NCI-H2196 (cell line): ENCODE measurements at regions not wholly inside any gene's neighbourhood (a gene's known extent, or its start where the extent isn't known, plus 50 kb on each side); places are given as distances from the start of the nearest gene placed in this dataset.

Source experiments
- DNase-seq: peaks from one replicate; lab custom pipeline; 2025; ENCODE audit not compliant: unreplicated experiment; lab: John Stamatoyannopoulos, UW

DNA sequence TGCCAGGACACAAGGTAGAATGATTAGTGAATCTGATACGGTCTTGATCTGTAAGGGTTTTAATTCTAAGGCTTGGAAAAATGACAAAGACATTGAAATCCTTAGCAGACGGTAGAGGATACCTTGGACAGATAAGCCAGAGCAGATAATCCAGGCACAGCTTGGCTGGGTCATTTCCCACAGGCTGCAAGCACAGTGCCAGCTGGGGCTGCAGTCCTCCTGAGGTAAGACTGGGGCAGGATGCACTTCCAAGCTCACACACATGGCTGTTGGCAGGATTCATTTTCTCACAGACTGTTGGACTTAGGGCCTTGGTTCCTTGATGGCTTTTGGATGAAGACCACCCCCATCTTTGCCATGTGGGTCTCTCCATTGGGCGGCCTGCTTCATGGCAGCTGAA lies 63.2 kb upstream of the BMPER start:
- DNase-seq = no peak

DNA sequence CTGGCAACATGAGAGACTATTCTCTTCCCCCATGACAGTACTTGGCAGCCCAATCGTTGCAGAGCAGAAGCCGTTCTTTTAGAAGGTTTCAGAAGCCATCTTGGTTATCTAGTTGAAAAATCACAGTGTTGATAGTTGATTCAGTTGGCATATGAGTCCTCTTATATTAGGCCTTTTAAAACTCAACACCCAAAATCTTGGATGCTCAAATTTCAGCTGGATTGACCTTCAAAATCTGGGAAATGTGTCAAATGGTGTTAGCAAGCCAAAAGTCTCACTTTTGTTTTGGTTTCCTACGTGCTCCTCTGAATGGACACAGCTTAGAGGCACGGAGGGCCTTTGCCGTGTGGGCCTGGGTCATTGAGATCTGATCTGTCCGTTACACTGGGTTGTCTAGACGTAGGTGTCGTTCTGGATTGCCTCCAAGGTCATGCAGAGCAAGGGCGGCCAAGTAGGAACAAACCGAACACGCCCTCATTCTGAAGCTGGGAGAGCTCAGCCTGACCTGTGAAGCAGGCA lies 59.3 kb upstream of the BMPER start:
- no peak for DNase-seq

DNA sequence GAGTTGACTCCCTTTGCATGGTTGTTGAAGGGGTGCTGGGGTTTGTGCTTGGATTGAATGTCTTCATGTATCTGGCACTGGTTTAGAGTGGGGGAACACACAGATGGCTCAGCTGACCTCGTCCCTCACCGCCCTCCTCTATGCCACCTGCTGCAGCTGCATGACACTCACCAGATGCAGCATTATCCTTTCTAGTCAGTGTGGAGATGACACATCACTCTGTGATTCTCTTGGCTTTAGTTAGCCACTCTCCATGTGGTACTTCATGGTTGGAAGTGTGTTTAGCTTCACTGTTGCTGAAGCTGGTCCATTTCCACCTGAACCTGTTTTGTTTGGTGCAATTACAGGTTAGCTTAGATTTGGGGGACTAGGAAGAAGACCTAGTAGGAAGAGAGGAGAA lies 56.3 kb upstream of the BMPER start:
- no peak for DNase-seq

DNA sequence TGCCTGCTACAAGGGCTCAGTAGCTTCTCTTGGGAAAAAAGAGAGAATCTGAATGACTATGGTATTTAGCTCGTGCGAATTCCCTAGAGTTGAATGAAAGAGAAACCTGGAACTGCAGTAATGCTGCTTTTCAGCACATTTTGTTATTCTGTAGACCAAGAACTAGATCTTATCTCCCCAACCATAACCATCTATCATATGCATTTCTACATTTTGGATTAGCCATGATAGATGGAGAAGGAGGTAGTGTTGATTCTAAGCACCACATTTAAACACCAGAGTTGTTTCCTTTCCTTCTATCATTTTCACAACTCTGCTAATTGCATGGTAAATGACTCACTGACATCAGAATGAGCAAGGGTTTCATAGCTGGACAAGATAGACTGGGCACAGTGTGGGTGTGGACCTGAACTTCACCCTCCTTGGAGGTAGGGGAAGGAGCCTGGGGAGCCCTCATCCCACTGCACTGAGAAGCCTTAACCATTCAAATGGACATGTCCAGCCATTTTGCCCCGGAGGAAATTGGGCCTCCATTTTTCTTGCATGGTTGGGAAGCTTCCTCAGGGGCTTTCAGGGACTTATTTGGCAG lies 55.3 kb upstream of the BMPER start:
- DNase-seq = no peak

DNA sequence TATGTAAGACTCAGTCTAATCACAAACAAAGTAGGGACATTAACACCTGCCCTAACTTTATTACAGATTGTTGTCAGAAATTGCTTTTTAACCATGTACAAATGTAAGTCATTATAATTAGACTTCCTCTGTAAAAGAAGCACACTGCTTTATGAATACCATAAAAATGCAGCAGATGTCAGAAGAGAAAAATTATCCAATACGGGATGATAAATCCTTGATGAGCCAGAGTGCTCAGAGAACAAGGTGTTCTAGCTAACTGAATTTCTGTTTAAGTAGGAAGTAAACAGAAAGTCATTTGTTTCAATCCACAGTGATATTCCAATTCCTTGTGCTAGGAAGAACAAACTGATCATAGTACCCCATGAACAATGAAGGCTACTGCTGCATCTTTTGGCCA lies 54.6 kb upstream of the BMPER start:
- no peak for DNase-seq

DNA sequence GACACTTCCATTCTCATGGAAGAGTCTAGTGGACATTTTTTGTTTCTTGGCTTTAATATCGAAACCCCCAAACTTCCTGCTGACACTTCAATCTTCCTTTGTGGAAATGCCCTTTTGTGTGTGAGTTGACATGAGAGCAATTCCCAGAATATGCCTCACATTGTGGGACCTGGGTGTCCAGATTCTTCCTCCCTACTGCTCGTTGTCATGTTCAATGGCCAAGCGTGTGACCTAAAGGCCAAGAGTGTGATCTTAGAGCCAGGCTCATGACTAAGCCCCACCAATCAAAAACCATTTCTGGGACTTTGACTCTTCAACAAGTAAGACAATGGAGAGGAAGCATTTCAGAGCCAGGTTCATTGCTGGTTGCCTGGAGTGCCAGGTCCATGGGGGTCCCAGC lies 52.5 kb upstream of the BMPER start:
- no peak for DNase-seq

DNA sequence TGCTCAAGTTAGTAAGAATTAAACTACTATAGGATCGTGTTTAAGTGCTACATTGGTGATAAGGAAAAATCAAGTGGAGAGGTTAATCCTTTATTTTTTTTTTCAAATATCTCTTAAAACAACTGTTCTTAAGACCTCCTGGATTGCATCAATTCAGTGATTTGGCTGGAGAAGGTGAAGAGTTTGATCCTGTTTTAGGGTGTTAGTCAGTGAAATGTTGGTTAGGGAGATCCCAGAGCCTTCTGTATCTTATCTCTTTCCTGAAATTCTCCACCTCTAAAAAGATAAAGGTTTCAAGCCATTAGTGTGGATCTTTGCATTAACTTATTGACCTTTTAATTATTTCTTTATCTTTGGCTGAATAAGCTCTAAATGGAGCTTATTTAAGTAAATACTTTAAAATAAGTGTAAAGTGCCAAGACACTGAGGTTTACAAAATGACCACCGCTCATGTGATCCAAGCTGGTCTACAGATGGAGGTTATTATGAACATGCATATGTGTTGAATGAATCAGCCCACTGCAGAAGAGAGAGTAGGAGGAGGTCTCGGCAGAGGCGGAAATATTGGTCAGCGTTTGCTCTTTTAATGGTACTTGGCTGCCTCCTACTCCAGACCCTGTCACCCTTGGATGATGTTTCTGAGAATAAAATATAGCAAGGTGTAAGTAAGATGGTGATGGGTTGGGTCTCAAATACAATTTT lies 51.8 kb upstream of the BMPER start:
- no peak for DNase-seq

DNA sequence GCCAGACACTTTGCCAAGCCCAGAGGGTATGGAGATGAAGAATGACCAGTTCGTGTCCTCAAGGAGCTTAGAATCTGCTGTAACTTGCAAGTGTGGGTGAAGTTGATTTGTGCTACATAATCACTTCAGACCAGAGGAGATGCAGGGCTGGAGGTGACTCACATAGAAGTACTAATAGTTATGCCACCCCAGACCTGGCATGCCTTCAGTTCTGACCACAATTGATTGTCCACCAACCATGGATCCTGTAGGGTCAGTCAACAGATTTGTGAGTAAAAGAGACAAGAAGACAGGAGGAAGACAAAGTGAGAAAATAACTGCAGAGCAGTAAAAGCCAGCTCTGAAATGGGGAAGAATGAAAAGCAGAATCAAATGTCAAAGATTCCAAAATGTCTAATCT lies 51.2 kb upstream of the BMPER start:
- no peak for DNase-seq

DNA sequence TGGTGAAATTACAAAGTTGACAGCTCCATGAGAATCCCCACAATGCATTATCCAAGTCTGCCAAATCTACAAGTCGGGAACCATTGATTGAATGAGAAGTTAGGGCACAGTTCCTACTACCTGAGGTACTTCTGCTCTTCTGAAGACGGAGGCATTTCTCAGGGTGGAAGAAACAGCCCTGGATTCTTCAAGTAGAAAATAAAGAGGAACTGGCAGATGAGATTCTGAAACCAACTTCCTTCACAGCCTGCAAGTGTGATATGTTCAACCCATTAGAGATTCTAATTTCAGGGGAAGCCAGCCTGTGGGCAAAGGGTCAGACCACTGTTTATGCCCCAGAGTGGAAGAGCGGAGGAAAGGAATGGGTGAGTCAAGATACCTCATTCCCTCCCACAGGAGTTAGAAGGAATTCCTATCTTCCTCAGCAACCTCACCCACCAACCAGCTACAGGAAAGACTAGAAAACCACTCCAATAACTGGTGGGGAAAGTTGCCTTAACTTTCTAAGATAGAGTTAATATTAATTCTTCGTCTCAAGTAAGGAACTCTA lies 50.5 kb upstream of the BMPER start:
- no peak for DNase-seq
